Loucy (cell line): ENCODE measurements at regions not wholly inside any gene's neighbourhood (a gene's known extent, or its start where the extent isn't known, plus 50 kb on each side); places are given as distances from the start of the nearest gene placed in this dataset.

Source experiments
- H2AFZ ChIP-seq: fragments of 200-600 bp; sonication (generic); 2 replicates; pipeline ENCODE4 v1.6.0; 2016; ENCODE audit warnings: antibody characterized with exemption, mild to moderate bottlenecking, low read length, moderate library complexity
- H3F3A ChIP-seq: fragments of 200-600 bp; 2 replicates; pipeline ENCODE4 v1.6.0; 2016; ENCODE audit warnings: antibody characterized with exemption, low read depth, mild to moderate bottlenecking
- H3K27me3 ChIP-seq: fragments of 200-600 bp; sonication (generic); 2 replicates; pipeline ENCODE4 v1.6.1; 2014; ENCODE audit warnings: low read length, mild to moderate bottlenecking; ENCODE audit not compliant: insufficient read depth, poor library complexity, severe bottlenecking
- H3K36me3 ChIP-seq: fragments of 200-600 bp; sonication (generic); 2 replicates; pipeline ENCODE4 v1.6.1; 2016; ENCODE audit warnings: low read length; ENCODE audit not compliant: insufficient read depth
- H3K4me1 ChIP-seq: fragments of 200-600 bp; sonication (generic); 2 replicates; pipeline ENCODE4 v1.5.1; 2014; ENCODE audit warnings: low read length, mild to moderate bottlenecking; ENCODE audit not compliant: insufficient read depth, poor library complexity, severe bottlenecking
- H3K4me2 ChIP-seq: fragments of 200-600 bp; sonication (generic); 2 replicates; pipeline ENCODE4 v1.6.0; 2014; ENCODE audit warnings: antibody characterized with exemption, low read length, low read depth, mild to moderate bottlenecking; ENCODE audit not compliant: poor library complexity, severe bottlenecking
- H3K4me3 ChIP-seq: fragments of 200-600 bp; sonication (generic); 2 replicates; pipeline ENCODE4 v1.5.1; 2014; ENCODE audit warnings: low read length, mild to moderate bottlenecking, mixed read lengths; ENCODE audit not compliant: poor library complexity, severe bottlenecking
- H3K79me2 ChIP-seq: fragments of 200-600 bp; sonication (generic); 2 replicates; pipeline ENCODE4 v1.6.1; 2014; ENCODE audit warnings: low read length; ENCODE audit not compliant: insufficient read depth
- H3K9ac ChIP-seq: fragments of 200-600 bp; sonication (generic); 2 replicates; pipeline ENCODE4 v1.6.0; 2014; ENCODE audit warnings: mild to moderate bottlenecking, low read depth, low read length, moderate library complexity; ENCODE audit not compliant: poor library complexity, severe bottlenecking
- H3K9me2 ChIP-seq: fragments of 200-600 bp; sonication (generic); replicated peaks from 2 replicates; pipeline ENCODE4 v1.6.1; 2016; ENCODE audit warnings: low read depth, low read length, mixed read lengths
- H3K9me3 ChIP-seq: fragments of 200-600 bp; sonication (generic); 2 replicates; pipeline ENCODE4 v1.6.1; 2014; ENCODE audit warnings: mild to moderate bottlenecking, antibody characterized with exemption, low read length, low read depth; ENCODE audit not compliant: insufficient read depth
- H4K20me1 ChIP-seq: fragments of 200-600 bp; sonication (generic); 2 replicates; pipeline ENCODE4 v1.6.0; 2014; ENCODE audit warnings: antibody characterized with exemption, low read length, mild to moderate bottlenecking; ENCODE audit not compliant: insufficient read depth, poor library complexity, severe bottlenecking
- CTCF ChIP-seq: fragments of 200-600 bp; sonication (generic); conservative IDR thresholded peaks from 2 replicates; pipeline ENCODE4 v1.5.1; 2014; ENCODE audit warnings: mild to moderate bottlenecking, antibody characterized with exemption, low read length
- EZH2phosphoT487 ChIP-seq: fragments of 200-600 bp; IDR thresholded peaks from 2 replicates; pipeline ENCODE4 v1.6.1; 2018; ENCODE audit warnings: antibody characterized with exemption, mild to moderate bottlenecking, moderate library complexity, borderline replicate concordance

GRCh38 chr6:144619966-144620365 lies 334.8 kb downstream of the UTRN start:
- H3K27me3 ChIP-seq: no peaks in the 10 kb centered on the region
- peaks cover 3% of the 10 kb centered on the region for H3K4me1 ChIP-seq
- no peaks in the 10 kb centered on the region for H3K9me3 ChIP-seq
- no peaks in the 10 kb centered on the region for H3F3A ChIP-seq
- H3K9me2 ChIP-seq: no peaks in the 10 kb centered on the region
- H3K79me2 ChIP-seq: no peaks in the 10 kb centered on the region
- TF ChIP-seq EZH2phosphoT487 (no peak), CTCF (no peak)
- H2AFZ ChIP-seq: no peak overlapping the region
- H4K20me1 ChIP-seq: no peaks in the 10 kb centered on the region
- no peaks in the 10 kb centered on the region for H3K36me3 ChIP-seq
- no peak overlapping the region for H3K4me3 ChIP-seq
- H3K4me2 ChIP-seq: no peak overlapping the region
- no peak overlapping the region for H3K9ac ChIP-seq

- Histone ChIP-seq H3F3A (no peaks in the 10 kb centered on the region), H4K20me1 (no peaks in the 10 kb centered on the region), H3K9me2 (no peaks in the 10 kb centered on the region), H3K4me2 (no peak overlapping the region), H3K79me2 (no peaks in the 10 kb centered on the region), H3K27me3 (no peaks in the 10 kb centered on the region), H3K36me3 (no peaks in the 10 kb centered on the region), H3K4me1 (peaks cover 3% of the 10 kb centered on the region), H3K4me3 (no peak overlapping the region), H2AFZ (no peak overlapping the region), H3K9ac (no peak overlapping the region), H3K9me3 (no peaks in the 10 kb centered on the region)
- no peak for TF ChIP-seq EZH2phosphoT487
- TF ChIP-seq CTCF: no peak
Measured at GRCh38 chr6:144621332-144621731, 336.2 kb downstream of the UTRN start.

DNA sequence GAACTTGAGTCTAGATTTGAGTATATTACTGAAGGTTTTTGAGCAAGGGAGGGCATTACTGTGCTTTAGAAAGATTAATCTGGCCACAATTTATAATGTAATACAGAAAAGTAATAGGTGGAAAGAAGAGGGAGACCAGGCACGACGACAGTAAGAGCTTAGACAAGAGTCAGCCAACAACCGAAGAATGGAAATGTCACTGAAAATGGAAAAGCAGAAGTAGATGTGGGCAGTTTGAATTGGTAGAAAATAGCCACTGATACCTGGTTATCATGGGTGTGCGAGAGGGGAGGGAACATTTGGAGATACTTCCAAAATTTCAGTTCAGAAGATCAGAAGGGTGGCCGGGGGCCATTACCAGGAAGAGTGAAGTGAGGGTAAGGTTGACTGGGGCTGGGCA lies 339.1 kb downstream of the UTRN start:
- no peaks in the 10 kb centered on the region for H3K27me3 ChIP-seq
- TF ChIP-seq EZH2phosphoT487 (no peak), CTCF (no peak)
- no peaks in the 10 kb centered on the region for H4K20me1 ChIP-seq
- no peaks in the 10 kb centered on the region for H3K9me3 ChIP-seq
- H3K79me2 ChIP-seq: 0 out of 2 replicates have a peak, but pooled peaks cover under 1% of the 10 kb centered on the region
- no peaks in the 10 kb centered on the region for H3K4me1 ChIP-seq
- no peaks in the 10 kb centered on the region for H3K9me2 ChIP-seq
- H3F3A ChIP-seq: no peaks in the 10 kb centered on the region
- H3K4me2 ChIP-seq: no peak overlapping the region
- no peak overlapping the region for H3K9ac ChIP-seq
- no peak overlapping the region for H3K4me3 ChIP-seq
- H2AFZ ChIP-seq: no peak overlapping the region
- H3K36me3 ChIP-seq: no peaks in the 10 kb centered on the region
